ENCODE measurements at regions not wholly inside any gene's neighbourhood (a gene's known extent, or its start where the extent isn't known, plus 50 kb on each side); places are given as distances from the start of the nearest gene placed in this dataset.
"Not testable (repeated sequence)": the region's sequence is repeated elsewhere in the genome, so short reads cannot be mapped to it uniquely, and the experiment has no call there.

GRCh38 chr14:89728964-89729363, 225.6 kb downstream of the EFCAB11 start:
- intact Hi-C loops (cut with micrococcal nuclease): no loop called here
- Mint-ChIP-seq H3K4me3 (no peak overlapping the region), H3K27me3 (no peaks in the 10 kb centered on the region), H3K4me1 (peaks cover 20% of the 10 kb centered on the region), H3K9me3 (peaks cover 5% of the 10 kb centered on the region), H3K27ac (no peak overlapping the region), H3K36me3 (ENCODE audit: low read depth) (no peaks in the 10 kb centered on the region)
- CTCF ChIA-PET: no interaction called here
- TF ChIP-seq CTCF (IDR thresholded peaks at IDR 0.05): no peak
- ATAC-seq (ENCODE audit: low read depth) (no peak), DNase-seq (no peak)
- POLR2A ChIA-PET: interaction anchor here (1.1 kb wide), 1 partner anchor 8 kb away, joined by 4 read pairs; no protein-coding TSS in a partner anchor

GRCh38 chr14:89726226-89726625, 228.3 kb downstream of the EFCAB11 start:
- H3K9me3 Mint-ChIP-seq; DNase-seq; H3K27me3 Mint-ChIP-seq; POLR2A ChIA-PET; intact Hi-C loops (cut with micrococcal nuclease); ATAC-seq (ENCODE audit: low read depth); CTCF ChIA-PET; H3K4me3 Mint-ChIP-seq; H3K36me3 Mint-ChIP-seq (ENCODE audit: low read depth); H3K27ac Mint-ChIP-seq: not testable (repeated sequence)
- H3K4me1 Mint-ChIP-seq: peaks cover 40% of the 10 kb centered on the region

GRCh38 chr14:89724628-89724960, 229.9 kb downstream of the EFCAB11 start:
- Mint-ChIP-seq H3K4me1 (peaks cover 56% of the 10 kb centered on the region), H3K36me3 (ENCODE audit: low read depth) (no peaks in the 10 kb centered on the region), H3K27ac (peak overlapping the region; percentile 21), H3K27me3 (no peaks in the 10 kb centered on the region), H3K4me3 (peak overlapping the region; percentile 59), H3K9me3 (no peaks in the 10 kb centered on the region)
- ChIA-PET POLR2A (no interaction called here), CTCF (no interaction called here)
- TF ChIP-seq CTCF (IDR thresholded peaks at IDR 0.05): no peak
- no peak for ATAC-seq (ENCODE audit: low read depth)
- intact Hi-C loops (cut with micrococcal nuclease): loop anchor here (5.0 kb wide), 2 partner anchors 417 to 1732 kb away; partner anchors contain the start of gene GALC
- no peak for DNase-seq

GRCh38 chr14:89723930-89724627, 230.5 kb downstream of the EFCAB11 start:
- ATAC-seq (ENCODE audit: low read depth): no peak
- Mint-ChIP-seq H3K4me3 (peak overlapping the region; percentile 59), H3K9me3 (peaks cover 3% of the 10 kb centered on the region), H3K27me3 (no peaks in the 10 kb centered on the region), H3K36me3 (ENCODE audit: low read depth) (no peaks in the 10 kb centered on the region), H3K27ac (peak overlapping the region; percentile 21), H3K4me1 (peaks cover 61% of the 10 kb centered on the region)
- ChIA-PET CTCF (no interaction called here), POLR2A (no interaction called here)
- no peak for DNase-seq
- intact Hi-C loops (cut with micrococcal nuclease): loop anchor here (5.0 kb wide), 2 partner anchors 417 to 1732 kb away; partner anchors contain the start of gene GALC
- no peak for TF ChIP-seq CTCF (IDR thresholded peaks at IDR 0.05)

GRCh38 chr14:89721956-89722355, 232.6 kb downstream of the EFCAB11 start:
- DNase-seq: no peak
- Mint-ChIP-seq H3K4me1 (peaks cover 66% of the 10 kb centered on the region), H3K4me3 (peak overlapping the region; percentile 12), H3K36me3 (ENCODE audit: low read depth) (no peaks in the 10 kb centered on the region), H3K27ac (peak overlapping the region; percentile 95), H3K9me3 (peaks cover 3% of the 10 kb centered on the region), H3K27me3 (no peaks in the 10 kb centered on the region)
- ChIA-PET POLR2A (interaction anchor here (0.6 to 3.0 kb wide), 7 partner anchors 19 to 557 kb away, joined by 3 to 22 read pairs (median 4); no protein-coding TSS in a partner anchor), CTCF (interaction anchor here (1.7 to 1.8 kb wide), 3 partner anchors 46 to 386 kb away, joined by 3 to 9 read pairs (median 8); no protein-coding TSS in a partner anchor)
- intact Hi-C loops (cut with micrococcal nuclease): loop anchor here (1.0 to 5.0 kb wide), 9 partner anchors 21 to 1730 kb away; partner anchors contain the start of genes FOXN3 and GALC
- no peak for TF ChIP-seq CTCF (IDR thresholded peaks at IDR 0.05)
- no peak for ATAC-seq (ENCODE audit: low read depth)

Data from activated B cell treated with CpG ODN at 0.5 μM for 24 hours (primary cell).